HG03558 (cell line): ENCODE measurements at regions not wholly inside any gene's neighbourhood (a gene's known extent, or its start where the extent isn't known, plus 50 kb on each side); places are given as distances from the start of the nearest gene placed in this dataset.

Source experiments
- ATAC-seq: cut with Tn5 transposase; IDR thresholded peaks from one replicate; pipeline ENCODE4 v1.9.1; 2021; ENCODE audit warnings: moderate number of reproducible peaks; ENCODE audit not compliant: unreplicated experiment; ENCODE audit errors: extremely low read depth

- ATAC-seq: no peak
These were observed 206.8 kb downstream of the NUAK1 start for GRCh38 chr12:105931762-105932570.

GRCh38 chr12:105933671-105934665 lies 204.8 kb downstream of the NUAK1 start:
- ATAC-seq: no peak

- ATAC-seq: no peak
These were observed 203.6 kb downstream of the NUAK1 start for GRCh38 chr12:105935106-105935505.

- no peak for ATAC-seq
These were observed 202.8 kb downstream of the NUAK1 start for GRCh38 chr12:105935981-105936380.

- ATAC-seq: no peak
These were observed 202.3 kb downstream of the NUAK1 start for GRCh38 chr12:105936496-105936895.

- ATAC-seq: no peak
These were observed 201.7 kb downstream of the NUAK1 start for GRCh38 chr12:105937009-105937408.

- ATAC-seq: no peak
These were observed 199.5 kb downstream of the NUAK1 start for GRCh38 chr12:105939181-105939721.

- no peak for ATAC-seq
These were observed 196.5 kb downstream of the NUAK1 start for GRCh38 chr12:105942281-105942680.

- ATAC-seq: no peak
These were observed 195.2 kb downstream of the NUAK1 start for GRCh38 chr12:105943525-105943924.

GRCh38 chr12:105944628-105945027 lies 194.1 kb downstream of the NUAK1 start:
- no peak for ATAC-seq

GRCh38 chr12:105945880-105946279 lies 192.9 kb downstream of the NUAK1 start:
- ATAC-seq: no peak

- ATAC-seq: no peak
These were observed 192.3 kb downstream of the NUAK1 start for GRCh38 chr12:105946493-105946901.

GRCh38 chr12:105947906-105948305 lies 190.8 kb downstream of the NUAK1 start:
- no peak for ATAC-seq

- no peak for ATAC-seq
These were observed 190.4 kb downstream of the NUAK1 start for GRCh38 chr12:105948331-105948730.

- no peak for ATAC-seq
These were observed 189.4 kb downstream of the NUAK1 start for GRCh38 chr12:105949391-105949790.

GRCh38 chr12:105951732-105952131 lies 187.0 kb downstream of the NUAK1 start:
- no peak for ATAC-seq

GRCh38 chr12:105954951-105955931 lies 183.5 kb downstream of the NUAK1 start:
- no peak for ATAC-seq

GRCh38 chr12:105955976-105956375 lies 182.8 kb downstream of the NUAK1 start:
- ATAC-seq: no peak

GRCh38 chr12:105956662-105957457 lies 181.9 kb downstream of the NUAK1 start:
- no peak for ATAC-seq
